ENCODE measurements at regions not wholly inside any gene's neighbourhood (a gene's known extent, or its start where the extent isn't known, plus 50 kb on each side); places are given as distances from the start of the nearest gene placed in this dataset.

DNA sequence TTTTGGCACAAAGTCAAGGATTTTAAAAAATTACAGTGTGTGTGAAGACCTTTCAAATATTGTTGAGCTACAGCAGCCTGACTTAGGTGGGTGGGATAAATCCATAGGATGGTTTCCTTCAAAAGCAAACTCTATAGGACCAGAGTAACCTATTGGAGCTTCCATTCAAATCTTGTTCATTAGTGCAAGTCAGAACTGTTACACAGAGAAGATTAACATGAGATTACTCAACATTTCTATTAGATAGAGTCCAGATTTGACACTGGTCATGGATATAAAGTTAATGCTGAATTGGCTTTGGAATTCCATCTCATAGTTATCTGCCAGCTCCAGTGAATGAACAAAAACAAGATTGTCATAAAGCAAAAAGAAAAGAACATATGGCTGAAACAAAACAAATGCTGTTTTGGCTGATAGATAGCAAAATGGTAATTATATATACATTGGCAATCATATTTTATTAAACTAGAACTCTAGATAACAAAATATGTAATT lies 129.6 kb upstream of the SEMA3A start:
- TF ChIP-seq EZH2 (IDR thresholded peaks at IDR 0.05; ENCODE audit: low read length, unreplicated experiment): no peak
- TF ChIP-seq, protein P1, sequence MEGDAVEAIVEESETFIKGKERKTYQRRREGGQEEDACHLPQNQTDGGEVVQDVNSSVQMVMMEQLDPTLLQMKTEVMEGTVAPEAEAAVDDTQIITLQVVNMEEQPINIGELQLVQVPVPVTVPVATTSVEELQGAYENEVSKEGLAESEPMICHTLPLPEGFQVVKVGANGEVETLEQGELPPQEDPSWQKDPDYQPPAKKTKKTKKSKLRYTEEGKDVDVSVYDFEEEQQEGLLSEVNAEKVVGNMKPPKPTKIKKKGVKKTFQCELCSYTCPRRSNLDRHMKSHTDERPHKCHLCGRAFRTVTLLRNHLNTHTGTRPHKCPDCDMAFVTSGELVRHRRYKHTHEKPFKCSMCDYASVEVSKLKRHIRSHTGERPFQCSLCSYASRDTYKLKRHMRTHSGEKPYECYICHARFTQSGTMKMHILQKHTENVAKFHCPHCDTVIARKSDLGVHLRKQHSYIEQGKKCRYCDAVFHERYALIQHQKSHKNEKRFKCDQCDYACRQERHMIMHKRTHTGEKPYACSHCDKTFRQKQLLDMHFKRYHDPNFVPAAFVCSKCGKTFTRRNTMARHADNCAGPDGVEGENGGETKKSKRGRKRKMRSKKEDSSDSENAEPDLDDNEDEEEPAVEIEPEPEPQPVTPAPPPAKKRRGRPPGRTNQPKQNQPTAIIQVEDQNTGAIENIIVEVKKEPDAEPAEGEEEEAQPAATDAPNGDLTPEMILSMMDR (conservative IDR thresholded peaks at IDR 0.05; ENCODE audit: low read depth, low read length): no peak
- TF ChIP-seq EZH2phosphoT487 (IDR thresholded peaks at IDR 0.05; ENCODE audit: borderline replicate concordance, low read length): no peak

All from PC-3 (cell line).